Keratinocyte (primary cell): ENCODE measurements at regions not wholly inside any gene's neighbourhood (a gene's known extent, or its start where the extent isn't known, plus 50 kb on each side); places are given as distances from the start of the nearest gene placed in this dataset.

Experiments
- DNase-seq: peaks from one replicate; pipeline ENCODE4 v3.0.0-alpha.2; 2011; ENCODE audit warnings: low read depth, missing footprints, low spot score
- FAIRE-seq: peaks from 2 replicates; lab custom pipeline; 2011; peaks lifted over from hg19 to GRCh38; lab: Jason Lieb, UNC
- H2AFZ ChIP-seq: 2 replicates; pipeline ENCODE4 v1.6.0; 2012; ENCODE audit warnings: low read length, control low read depth, inconsistent platforms; ENCODE audit not compliant: control insufficient read depth
- H3K27ac ChIP-seq: 2 replicates; pipeline ENCODE4 v1.5.1; 2011; ENCODE audit warnings: low read length; ENCODE audit not compliant: control insufficient read depth, insufficient read depth
- H3K27me3 ChIP-seq: 3 replicates; pipeline ENCODE4 v1.6.0; 2011; ENCODE audit warnings: low read length; ENCODE audit not compliant: control insufficient read depth, insufficient read depth; ENCODE audit errors: extremely low read depth
- H3K36me3 ChIP-seq, 2 experiments: 2 replicates in 1 of 2; 3 replicates in 1 of 2; pipeline ENCODE4 v1.5.1; 2011; ENCODE audit warnings: low read length in 2 of 2, mild to moderate bottlenecking in 1 of 2; ENCODE audit not compliant: control insufficient read depth in 2 of 2, insufficient read depth in 2 of 2; ENCODE audit errors: extremely low read depth in 1 of 2
- H3K4me1 ChIP-seq: 3 replicates; pipeline ENCODE4 v1.5.1; 2011; ENCODE audit warnings: low read length; ENCODE audit not compliant: control insufficient read depth, insufficient read depth; ENCODE audit errors: extremely low read depth
- H3K4me2 ChIP-seq: 3 replicates; pipeline ENCODE4 v1.6.0; 2011; ENCODE audit warnings: low read depth, low read length; ENCODE audit not compliant: control insufficient read depth, insufficient read depth; ENCODE audit errors: extremely low read depth
- H3K4me3 ChIP-seq, 3 experiments: fragments of 200-600 bp in 1 of 3; sonication (generic) in 1 of 3; 2 replicates in 2 of 3; 3 replicates in 1 of 3; pipeline ENCODE4 v1.5.1; 2011 to 2016; ENCODE audit warnings: low read length in 3 of 3, mild to moderate bottlenecking in 3 of 3, control low read depth in 2 of 3, inconsistent platforms in 1 of 3, low read depth in 1 of 3, mixed read lengths in 1 of 3, mixed run types in 1 of 3, moderate library complexity in 1 of 3; ENCODE audit not compliant: control insufficient read depth in 2 of 3, insufficient read depth in 2 of 3; ENCODE audit errors: extremely low read depth in 1 of 3
- H3K79me2 ChIP-seq: 2 replicates; pipeline ENCODE4 v1.6.0; 2012; ENCODE audit warnings: low read length; ENCODE audit not compliant: control insufficient read depth, insufficient read depth
- H3K9ac ChIP-seq: 3 replicates; pipeline ENCODE4 v1.6.0; 2011; ENCODE audit warnings: low read length; ENCODE audit not compliant: control insufficient read depth, insufficient read depth; ENCODE audit errors: extremely low read depth
- H3K9me1 ChIP-seq: 3 replicates; pipeline ENCODE4 v1.6.0; 2011; ENCODE audit warnings: low read length; ENCODE audit not compliant: control insufficient read depth, insufficient read depth; ENCODE audit errors: extremely low read depth
- H3K9me3 ChIP-seq: 2 replicates; pipeline ENCODE4 v1.5.1; 2012; ENCODE audit warnings: low read depth, low read length; ENCODE audit not compliant: control insufficient read depth
- H4K20me1 ChIP-seq: 3 replicates; pipeline ENCODE4 v1.6.0; 2011; ENCODE audit warnings: low read length; ENCODE audit not compliant: control insufficient read depth, insufficient read depth; ENCODE audit errors: extremely low read depth
- EZH2 ChIP-seq: IDR thresholded peaks from one replicate; pipeline ENCODE4 v1.6.1; 2012; ENCODE audit warnings: inconsistent platforms, mild to moderate bottlenecking, low read length, moderate library complexity
- dilution Hi-C: fragments of 300-500 bp; cut with MboI; formaldehyde crosslinking; loops from one replicate; pipeline ENCODE4 v1.7.0; 2020; ENCODE audit warnings: low sequenced_read_pairs; ENCODE audit not compliant: extremely low pct_ligation_motif_present
- TF ChIP-seq, protein P1 (sequence below), 3 experiments: IDR thresholded peaks in 1 of 3; conservative IDR thresholded peaks in 1 of 3; optimal IDR thresholded peaks in 1 of 3; 2 replicates in 2 of 3; 3 replicates in 1 of 3; pipeline versions ENCODE3 to v1.5.1; 2011; ENCODE audit warnings: low read length in 3 of 3, mild to moderate bottlenecking in 3 of 3, moderate library complexity in 2 of 3, control low read depth in 1 of 3, inconsistent platforms in 1 of 3; ENCODE audit not compliant: insufficient read depth in 2 of 3; ENCODE audit errors: extremely low read depth in 1 of 3

DNA sequence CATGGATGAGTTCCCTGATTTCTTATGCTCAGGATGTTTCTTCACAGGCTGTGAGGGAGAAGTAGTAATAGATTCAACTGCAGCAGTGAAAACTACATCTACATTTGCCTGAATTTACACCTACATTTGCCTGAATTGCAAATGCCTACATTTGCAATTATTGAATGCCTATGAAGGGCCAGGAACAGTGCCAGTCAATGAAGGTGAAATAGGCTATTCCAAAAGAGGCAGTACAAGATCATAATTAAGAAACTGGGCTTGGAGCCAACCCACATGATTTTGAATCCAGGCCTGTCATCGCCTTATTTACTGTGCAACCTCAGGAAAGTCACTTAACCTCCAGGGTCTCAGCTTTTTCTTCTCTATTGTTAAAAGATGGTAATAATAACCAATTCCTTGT lies 1353.3 kb downstream of the FAM181B start:
- Histone ChIP-seq H3K9ac (no peak overlapping the region), H3K27me3 (no peaks in the 10 kb centered on the region), H3K9me1 (no peaks in the 10 kb centered on the region), H3K9me3 (no peaks in the 10 kb centered on the region), H2AFZ (no peak overlapping the region), H3K4me3 (no peak overlapping the region), H3K4me1 (no peaks in the 10 kb centered on the region), H4K20me1 (no peaks in the 10 kb centered on the region), H3K79me2 (no peaks in the 10 kb centered on the region), H3K4me2 (no peak overlapping the region), H3K36me3 (no peaks in the 10 kb centered on the region), H3K27ac (no peak overlapping the region)
- dilution Hi-C loops, result no loop called here
- TF ChIP-seq, protein P1, sequence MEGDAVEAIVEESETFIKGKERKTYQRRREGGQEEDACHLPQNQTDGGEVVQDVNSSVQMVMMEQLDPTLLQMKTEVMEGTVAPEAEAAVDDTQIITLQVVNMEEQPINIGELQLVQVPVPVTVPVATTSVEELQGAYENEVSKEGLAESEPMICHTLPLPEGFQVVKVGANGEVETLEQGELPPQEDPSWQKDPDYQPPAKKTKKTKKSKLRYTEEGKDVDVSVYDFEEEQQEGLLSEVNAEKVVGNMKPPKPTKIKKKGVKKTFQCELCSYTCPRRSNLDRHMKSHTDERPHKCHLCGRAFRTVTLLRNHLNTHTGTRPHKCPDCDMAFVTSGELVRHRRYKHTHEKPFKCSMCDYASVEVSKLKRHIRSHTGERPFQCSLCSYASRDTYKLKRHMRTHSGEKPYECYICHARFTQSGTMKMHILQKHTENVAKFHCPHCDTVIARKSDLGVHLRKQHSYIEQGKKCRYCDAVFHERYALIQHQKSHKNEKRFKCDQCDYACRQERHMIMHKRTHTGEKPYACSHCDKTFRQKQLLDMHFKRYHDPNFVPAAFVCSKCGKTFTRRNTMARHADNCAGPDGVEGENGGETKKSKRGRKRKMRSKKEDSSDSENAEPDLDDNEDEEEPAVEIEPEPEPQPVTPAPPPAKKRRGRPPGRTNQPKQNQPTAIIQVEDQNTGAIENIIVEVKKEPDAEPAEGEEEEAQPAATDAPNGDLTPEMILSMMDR (optimal IDR thresholded peaks at IDR 0.05 in 1 of 3, IDR thresholded peaks at IDR 0.05 in 1 of 3, conservative IDR thresholded peaks at IDR 0.05 in 1 of 3; ENCODE audit: extremely low read depth in 1 of 3, insufficient read depth in 2 of 3, low read length in 3 of 3), result no peak
- no peak for TF ChIP-seq EZH2
- DNase-seq (no peak), FAIRE-seq (no peak)

DNA sequence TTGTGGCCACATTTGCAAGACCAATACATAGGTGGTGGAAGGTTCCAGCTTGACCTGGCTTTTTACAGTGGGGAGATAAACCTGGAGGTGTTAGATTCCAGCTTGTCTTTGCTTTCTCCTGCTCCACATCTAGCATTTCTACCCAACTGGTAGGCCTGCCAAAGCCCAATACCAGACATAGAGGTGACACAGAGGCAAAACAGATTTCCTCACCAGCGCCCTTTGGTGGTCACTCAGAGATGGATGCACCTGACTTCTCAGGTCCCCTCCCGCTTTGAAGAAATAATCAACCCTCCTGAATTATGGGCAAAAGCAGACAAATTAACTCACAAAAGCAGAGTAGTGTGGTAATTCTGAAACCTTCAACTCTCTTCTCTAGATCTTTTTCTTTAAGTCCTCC lies 1356.2 kb downstream of the FAM181B start:
- no peaks in the 10 kb centered on the region for H3K4me1 ChIP-seq
- H2AFZ ChIP-seq, result no peak overlapping the region
- DNase-seq (no peak), FAIRE-seq (no peak)
- TF ChIP-seq, protein P1 (optimal IDR thresholded peaks at IDR 0.05 in 1 of 3, IDR thresholded peaks at IDR 0.05 in 1 of 3, conservative IDR thresholded peaks at IDR 0.05 in 1 of 3; ENCODE audit: extremely low read depth in 1 of 3, insufficient read depth in 2 of 3, low read length in 3 of 3), result no peak
- TF ChIP-seq EZH2, result no peak
- H3K9me3 ChIP-seq, result no peaks in the 10 kb centered on the region
- H3K27me3 ChIP-seq, result no peaks in the 10 kb centered on the region
- dilution Hi-C loops, result no loop called here
- no peaks in the 10 kb centered on the region for H4K20me1 ChIP-seq
- H3K36me3 ChIP-seq, result no peaks in the 10 kb centered on the region
- H3K9me1 ChIP-seq, result no peaks in the 10 kb centered on the region
- no peak overlapping the region for H3K27ac ChIP-seq
- H3K4me3 ChIP-seq, result no peak overlapping the region
- no peak overlapping the region for H3K4me2 ChIP-seq
- H3K79me2 ChIP-seq, result no peaks in the 10 kb centered on the region
- no peak overlapping the region for H3K9ac ChIP-seq
